Activated gamma-delta T cell treated with Interleukin-2 at 50 U/mL for 16 hours (primary cell): ENCODE measurements at regions not wholly inside any gene's neighbourhood (a gene's known extent, or its start where the extent isn't known, plus 50 kb on each side); places are given as distances from the start of the nearest gene placed in this dataset.
"Not testable (repeated sequence)": the region's sequence is repeated elsewhere in the genome, so short reads cannot be mapped to it uniquely, and the experiment has no call there.

Source experiments
- DNase-seq: peaks from one replicate; pipeline ENCODE4 v3.0.0-alpha.2; 2020

DNA sequence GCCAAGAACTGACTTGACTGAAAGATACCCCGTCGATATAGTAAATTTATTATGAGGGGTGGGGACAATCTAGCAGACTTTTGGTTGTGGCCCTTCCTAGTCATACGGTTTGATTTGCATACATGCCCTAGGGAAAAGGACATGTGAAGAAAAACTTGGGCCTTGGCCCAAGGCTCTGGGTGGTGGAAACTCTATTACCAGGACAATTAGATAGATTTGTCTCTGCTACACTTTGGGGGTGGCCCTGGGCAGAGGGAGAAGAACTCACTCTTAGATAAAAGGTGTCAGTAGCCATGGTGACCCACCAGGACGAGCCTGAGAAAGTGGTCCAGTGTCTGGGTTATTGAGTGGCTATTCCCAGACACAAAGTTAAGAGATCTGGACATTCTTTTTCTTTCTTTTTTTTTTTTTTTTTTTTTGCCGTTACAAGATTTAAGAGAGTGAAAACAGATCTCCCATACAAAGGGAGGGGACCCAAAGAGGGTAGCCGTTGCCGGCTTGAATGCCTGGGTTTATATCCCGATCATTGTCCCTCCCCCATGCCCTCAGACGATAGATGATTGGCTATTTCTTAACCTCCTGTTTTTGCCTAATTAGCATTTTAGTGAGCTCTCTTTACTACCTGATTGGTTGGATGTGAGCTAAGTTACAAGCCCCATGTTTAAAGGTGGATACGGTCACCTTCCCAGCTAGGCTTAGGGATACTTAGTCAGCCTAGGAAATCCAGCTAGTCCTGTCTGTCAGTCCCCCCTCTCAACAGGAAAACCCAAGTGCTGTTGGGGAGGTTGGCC, 96.4 kb upstream of the SMAD3 start:
- no peak for DNase-seq

DNA sequence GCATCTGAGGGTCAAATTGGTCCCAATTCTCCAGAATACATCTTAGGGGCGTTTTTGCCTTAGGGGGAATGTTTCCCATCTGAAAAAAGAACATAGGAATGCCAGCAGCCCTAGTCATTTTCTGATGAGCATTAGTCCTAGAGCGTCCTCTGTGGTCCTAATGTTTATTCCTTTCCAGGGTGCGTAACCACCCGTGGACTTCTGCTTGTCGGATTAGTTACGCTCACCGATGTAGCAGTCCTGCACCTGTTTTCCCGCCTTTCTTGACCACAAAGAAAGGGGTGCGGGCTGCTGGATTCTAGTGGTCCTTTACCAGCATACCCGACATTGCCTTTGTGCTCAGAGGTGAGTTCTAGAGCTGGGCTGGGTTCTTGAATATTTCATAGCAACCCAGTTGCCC, 91.3 kb upstream of the SMAD3 start:
- DNase-seq, result not testable (repeated sequence)

DNA sequence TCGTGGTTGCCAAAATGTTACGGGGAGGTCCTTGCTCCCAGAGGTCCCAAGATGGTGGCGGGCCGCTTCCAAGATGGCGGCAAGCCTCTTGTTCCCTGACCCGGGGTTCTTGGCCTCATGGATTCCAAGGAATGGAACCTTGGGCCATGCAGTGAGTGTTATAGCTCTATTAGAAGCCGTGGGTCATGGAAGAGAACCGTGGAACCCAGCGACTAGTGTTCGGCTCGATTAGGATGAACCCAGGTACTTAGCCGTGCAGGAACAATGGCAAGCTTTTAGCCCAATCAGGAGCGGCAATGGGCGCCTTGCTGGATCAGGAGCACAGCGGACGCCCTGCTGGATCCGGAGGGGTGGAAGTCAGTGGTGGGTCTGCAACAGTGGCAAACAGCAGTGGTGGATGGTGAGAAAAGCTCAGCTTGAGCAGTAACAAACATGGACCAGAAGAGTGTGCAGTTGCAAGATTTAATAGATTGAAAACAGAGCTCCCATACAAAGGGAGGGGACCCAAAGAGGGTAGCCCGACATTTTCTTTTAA, 89.2 kb upstream of the SMAD3 start:
- DNase-seq, result not testable (repeated sequence)

- DNase-seq, result not testable (repeated sequence)
Observed at GRCh38 chr15:66980326-66980725, 85.1 kb upstream of the SMAD3 start.

DNA sequence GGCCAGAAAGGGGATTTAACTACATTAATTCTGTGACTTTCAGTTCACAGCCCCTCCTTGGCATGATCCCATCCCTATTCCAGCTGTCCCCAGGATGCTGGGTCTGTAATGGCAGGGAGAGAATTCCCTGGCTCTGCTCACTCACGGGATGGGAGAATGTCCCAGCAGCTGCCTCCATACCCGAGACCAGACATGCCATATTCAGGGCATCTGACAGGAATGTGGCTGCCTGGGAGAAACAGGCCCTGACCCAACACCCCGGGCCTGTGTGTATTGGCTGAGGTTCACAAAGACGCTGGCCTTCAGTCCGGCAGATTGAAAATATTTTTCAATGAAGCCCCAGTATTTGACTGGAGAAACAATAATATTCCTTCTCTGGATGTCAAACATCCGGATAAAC, 83.6 kb upstream of the SMAD3 start:
- no peak for DNase-seq

DNA sequence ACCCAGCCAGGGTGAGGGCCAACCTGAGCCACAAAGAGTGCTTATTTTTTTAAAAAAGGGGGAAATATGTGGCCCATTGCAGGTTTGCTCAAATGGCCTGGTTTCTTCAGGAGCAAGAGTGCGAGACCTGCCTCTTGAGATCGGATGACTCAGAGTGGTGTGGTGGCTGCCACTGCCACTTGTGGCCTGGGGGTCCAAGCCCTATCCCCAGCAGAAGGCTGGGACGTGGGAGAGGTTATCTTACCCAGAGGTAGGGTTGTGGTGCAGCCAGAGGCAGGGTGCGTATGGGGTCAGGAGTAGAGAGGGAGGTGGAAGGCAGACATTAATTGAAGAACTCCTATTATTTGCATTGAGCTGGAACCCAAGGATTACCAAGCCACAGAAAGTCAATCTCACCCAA, 83.2 kb upstream of the SMAD3 start:
- DNase-seq, result no peak

- no peak for DNase-seq
Observed at GRCh38 chr15:66982816-66983215, 82.6 kb upstream of the SMAD3 start.

GRCh38 chr15:66985653-66986052, 79.7 kb upstream of the SMAD3 start:
- DNase-seq, result no peak

DNA sequence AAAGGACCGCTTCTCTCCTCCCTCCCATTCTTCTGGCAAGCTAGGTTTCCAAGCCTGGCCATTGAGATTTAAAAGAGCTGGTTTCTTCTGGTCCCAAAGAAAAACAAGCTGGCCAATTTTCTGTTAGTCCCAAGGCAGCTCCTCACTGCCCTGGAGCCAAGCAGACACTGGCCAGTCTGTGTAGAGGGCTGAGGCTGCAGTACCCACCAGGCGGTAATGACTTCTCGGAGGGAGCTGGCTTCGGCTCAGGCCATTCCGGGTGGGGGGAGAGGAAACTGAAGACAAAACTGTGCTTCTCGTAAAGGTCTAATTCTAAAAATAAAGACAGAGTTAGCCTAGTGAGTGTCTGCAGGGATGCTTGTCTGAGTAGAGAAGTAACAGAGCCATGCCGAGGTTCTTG, 78.5 kb upstream of the SMAD3 start:
- DNase-seq, result no peak

GRCh38 chr15:66993090-66993489, 72.3 kb upstream of the SMAD3 start:
- no peak for DNase-seq

DNA sequence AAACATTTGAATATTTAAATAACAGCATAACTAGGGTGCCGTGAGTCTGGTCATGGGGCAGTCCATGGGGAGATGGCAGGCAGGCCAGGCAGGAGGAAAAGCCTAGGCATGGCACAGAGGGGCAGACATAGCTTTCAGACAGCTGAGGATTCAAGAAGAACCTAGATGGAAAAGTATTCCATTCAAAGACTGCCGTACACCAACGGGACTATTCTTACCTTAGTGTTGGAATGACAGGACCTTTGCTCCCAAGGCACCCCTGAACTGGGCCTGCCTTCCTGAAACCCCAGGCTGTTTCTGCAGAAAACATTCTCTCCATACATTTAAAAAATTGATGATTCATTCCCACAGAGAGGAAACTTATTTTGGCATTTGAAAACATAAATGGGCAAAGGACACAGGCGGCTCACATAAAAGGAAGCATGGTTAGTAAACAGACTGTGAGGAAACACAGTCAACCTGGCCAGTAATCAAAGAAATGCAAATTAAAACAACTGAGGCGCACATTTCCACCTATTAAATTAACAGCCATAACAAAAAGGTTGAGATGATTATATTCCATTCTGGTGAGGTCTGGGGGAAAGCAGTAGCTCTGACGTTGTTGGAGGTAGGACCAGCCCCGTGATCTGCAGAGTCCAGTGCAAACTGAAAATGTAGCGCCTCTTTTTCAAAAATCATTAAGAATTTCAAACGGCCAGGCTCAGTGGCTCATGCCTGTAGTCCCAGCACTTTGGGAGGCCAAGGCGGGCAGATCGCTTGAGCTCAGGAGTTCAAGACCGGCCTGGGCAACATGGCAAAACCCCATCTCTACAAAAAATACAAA, 71.3 kb upstream of the SMAD3 start:
- no peak for DNase-seq

DNA sequence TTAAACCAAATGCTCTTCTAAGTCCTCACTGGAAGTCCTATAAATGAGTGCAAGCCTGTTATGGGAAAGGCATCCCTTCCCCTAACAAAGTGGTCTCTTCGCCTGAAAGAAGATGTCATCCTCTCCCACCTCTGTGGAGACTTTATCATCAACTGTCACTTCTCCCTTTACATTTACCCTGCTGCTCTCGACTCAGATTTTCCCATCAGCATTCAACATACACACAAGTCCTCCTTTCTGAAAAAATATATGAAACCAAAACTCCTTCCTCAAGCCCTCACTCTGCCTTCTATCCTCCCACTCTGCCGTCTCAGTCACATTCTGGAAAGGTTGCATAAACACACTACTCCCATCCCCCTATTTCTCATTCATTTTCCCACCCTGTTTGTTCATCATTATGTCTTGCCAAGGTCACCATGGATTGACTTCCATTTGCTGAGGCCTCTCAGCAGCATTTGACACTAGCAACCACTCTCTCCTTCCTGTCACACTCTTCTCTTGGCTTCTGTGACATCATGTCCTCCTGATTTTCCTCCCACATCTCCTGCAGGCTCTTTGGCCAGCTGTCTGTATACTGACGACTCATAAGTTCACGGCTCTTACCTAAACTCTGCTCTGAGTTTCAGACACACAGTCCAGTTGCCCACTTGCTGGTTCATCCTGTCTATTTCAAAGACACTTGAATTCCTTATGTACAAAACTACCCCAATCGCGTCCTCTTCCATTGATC, 70.3 kb upstream of the SMAD3 start:
- DNase-seq, result no peak

DNA sequence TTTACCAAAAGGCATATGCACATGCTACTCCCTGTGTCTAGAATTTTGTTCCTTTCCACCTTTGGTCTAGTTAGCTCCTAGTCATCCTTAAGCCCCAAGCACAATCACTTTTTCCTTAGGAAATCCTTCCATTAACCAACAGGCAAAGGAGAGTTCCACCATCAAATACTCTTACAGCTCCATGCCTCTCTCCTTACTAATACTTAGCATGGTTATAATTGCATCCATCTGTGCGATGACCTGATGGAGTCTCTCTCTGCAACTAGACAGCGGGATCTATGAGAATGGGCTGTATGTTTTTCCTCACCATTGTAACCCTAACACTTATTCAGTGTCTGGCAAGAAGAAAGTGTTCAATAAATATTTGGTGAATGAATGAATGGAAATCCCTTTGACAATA, 69.3 kb upstream of the SMAD3 start:
- DNase-seq, result no peak

DNA sequence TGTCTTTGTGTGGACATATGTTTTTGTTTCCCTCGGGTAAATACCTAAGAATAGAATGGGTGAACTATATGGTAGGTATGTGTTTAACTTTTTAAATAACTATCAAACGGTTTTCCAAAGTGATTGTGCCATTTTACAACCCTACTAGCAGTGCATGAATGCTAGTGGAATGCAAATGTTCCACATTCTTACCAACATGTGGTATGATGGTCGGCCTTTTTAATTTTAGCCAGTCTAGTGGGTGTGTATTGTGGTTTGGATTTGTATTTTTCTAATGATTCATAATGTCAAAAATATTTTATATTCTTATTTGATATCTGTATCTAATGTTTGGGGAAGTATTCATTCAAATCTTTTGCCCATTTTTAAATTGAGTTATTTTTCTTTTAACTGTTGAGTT, 68.2 kb upstream of the SMAD3 start:
- no peak for DNase-seq

- DNase-seq, result not testable (repeated sequence)
Observed at GRCh38 chr15:66998234-66998633, 67.2 kb upstream of the SMAD3 start.

- no peak for DNase-seq
Observed at GRCh38 chr15:66999046-66999968, 66.1 kb upstream of the SMAD3 start.

DNA sequence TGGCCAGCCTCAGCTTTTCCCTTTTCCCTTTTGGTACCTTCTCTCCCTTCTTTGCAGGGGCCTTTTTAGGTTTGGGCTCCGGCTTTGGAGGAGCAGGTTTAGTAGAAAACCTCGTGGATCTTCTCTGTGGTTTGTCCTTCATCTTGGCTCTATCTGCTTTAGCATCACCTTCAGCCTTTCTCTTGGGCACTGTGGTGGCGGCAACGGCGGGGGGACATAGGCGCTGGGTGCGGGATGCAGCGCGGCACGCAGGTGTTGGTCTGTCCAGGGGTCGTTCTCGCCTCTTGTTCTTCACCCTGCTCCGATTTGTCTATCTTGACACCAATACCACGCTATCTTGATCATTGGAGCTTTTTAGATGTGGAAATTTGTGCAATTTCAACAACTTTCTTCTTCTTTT, 64.5 kb upstream of the SMAD3 start:
- no peak for DNase-seq

DNA sequence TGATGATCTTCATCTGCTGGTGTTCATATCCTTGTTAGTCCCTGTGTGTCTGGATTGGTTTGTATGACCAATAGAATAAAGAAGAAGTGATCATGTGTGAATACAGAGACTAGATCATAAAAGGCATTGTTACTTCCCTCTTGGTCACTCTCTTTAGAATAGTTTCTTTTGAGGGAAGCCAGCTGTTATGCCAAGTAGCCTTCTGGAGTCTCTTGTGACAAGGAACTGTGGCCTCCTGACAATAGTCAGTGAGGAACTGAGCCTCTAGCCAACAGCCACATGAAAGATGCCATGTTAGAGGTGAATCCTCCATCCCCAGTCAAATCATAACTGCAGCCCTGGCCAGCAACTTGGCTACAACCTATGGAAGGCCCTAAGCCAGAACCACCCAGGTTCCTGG, 63.0 kb upstream of the SMAD3 start:
- no peak for DNase-seq

DNA sequence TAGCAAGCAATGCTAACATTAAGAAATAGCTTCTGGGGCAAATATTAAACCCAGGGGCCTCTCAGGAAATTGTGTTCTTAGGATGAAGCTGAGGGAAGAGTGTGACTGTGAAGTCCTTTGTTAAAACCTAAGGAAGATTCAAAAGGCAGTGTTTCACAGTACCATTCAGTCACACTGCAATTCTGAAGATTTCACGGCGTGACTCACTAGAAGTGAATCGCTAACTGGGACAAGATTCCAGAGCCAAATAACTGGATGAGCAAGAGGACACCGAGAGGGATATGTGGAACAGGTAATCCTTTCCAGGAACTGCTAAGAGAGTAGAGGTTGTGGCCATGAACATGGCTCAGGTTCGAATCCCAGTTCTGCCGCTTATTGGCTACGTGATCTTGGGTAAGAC, 61.8 kb upstream of the SMAD3 start:
- no peak for DNase-seq

DNA sequence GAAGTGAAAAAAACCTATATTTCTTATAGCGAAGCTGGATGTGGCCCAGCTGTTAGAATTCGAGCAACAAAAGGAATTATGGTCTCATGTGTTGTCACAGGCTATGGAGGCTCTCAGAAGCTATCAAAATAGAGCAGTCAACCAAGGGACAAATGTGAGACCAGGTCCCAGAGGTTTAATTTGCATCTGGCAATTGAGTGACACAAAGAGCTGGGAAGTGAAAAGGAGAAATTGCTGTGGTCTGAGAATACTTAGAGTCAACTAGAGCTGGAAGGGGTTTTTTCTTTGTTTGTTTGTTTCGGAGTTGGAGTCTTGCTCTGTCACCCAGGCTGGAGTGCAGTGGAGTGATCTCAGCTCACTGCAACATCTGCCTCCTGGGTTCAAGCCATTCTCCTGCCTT, 61.3 kb upstream of the SMAD3 start:
- no peak for DNase-seq

- DNase-seq, result no peak
Observed at GRCh38 chr15:67005294-67005996, 60.0 kb upstream of the SMAD3 start.
